ENCODE measurements at regions not wholly inside any gene's neighbourhood (a gene's known extent, or its start where the extent isn't known, plus 50 kb on each side); places are given as distances from the start of the nearest gene placed in this dataset.

DNA sequence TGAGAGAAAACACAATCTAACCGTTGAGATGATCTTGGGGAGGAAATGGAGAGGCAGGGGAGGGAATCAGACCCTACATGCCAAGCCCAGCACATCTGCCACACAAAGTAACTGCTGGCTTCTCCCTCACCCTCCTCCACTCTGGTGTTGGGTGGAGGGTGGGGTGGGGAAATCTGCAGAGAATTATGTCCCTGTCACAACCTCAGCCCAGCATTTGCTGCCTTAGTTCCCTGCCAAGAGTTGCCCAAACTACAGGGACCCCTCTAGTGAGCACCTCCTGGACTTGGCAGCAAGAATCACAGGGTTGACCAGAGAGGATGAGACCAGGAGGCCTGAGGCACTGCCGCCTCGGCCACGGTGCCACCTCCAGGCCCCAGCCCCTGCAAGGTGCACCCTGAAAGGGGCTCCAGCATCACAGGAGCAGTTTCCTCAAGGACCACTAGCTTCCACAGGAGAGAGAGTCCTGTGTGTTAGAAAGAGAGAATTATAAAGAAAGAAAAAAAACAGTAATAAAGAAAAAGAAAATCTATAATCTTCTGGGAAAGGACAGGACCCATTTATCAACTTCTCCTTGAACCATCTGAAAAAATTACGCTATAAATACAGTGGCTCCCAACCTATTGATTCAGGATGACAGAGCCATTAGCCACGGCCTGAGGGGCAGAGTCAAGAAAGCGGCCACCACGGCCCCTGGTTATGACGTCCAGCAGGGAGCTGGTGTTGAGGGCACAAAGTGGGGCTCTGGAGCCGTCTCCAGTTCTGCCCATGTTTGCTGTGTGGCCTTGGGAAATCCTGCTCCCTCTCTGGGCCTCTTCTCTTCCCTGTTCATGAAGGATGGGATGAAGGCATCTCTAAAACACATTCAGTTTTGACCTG is 451.7 kb downstream of the MATN1 start:
- TF ChIP-seq POLR2A (IDR thresholded peaks at IDR 0.05; ENCODE audit: low read length), result no peak
- TF ChIP-seq GATA1 (IDR thresholded peaks at IDR 0.05; ENCODE audit: low read depth, low read length), result no peak

Measured in erythroblast (primary cell).